GM19043 (cell line): ENCODE measurements at regions not wholly inside any gene's neighbourhood (a gene's known extent, or its start where the extent isn't known, plus 50 kb on each side); places are given as distances from the start of the nearest gene placed in this dataset.

ENCODE experiments used
- ATAC-seq: cut with Tn5 transposase; IDR thresholded peaks from one replicate; pipeline ENCODE4 v1.9.1; 2021; ENCODE audit warnings: low read depth; ENCODE audit not compliant: unreplicated experiment

DNA sequence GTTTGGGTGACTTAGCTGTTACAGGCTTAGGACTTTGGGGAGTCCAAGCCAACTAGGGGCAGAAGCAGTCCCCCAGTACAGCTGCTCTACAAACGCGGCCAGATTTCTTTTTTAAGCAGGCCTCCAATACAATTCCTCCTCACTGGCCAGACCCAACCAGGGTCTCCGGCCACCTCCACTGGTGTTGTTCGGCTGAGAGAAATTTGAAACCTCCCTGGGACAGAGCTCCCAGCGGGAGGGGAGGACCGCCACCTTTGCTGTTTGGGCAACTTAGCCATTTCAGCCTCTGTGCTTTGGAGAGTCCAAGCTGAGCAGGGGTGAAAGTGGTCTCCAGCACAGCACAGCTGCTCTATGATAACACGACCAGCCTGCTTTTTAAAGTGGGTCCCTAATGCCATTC is 59.4 kb upstream of the KHDRBS2 start:
- no peak for ATAC-seq

DNA sequence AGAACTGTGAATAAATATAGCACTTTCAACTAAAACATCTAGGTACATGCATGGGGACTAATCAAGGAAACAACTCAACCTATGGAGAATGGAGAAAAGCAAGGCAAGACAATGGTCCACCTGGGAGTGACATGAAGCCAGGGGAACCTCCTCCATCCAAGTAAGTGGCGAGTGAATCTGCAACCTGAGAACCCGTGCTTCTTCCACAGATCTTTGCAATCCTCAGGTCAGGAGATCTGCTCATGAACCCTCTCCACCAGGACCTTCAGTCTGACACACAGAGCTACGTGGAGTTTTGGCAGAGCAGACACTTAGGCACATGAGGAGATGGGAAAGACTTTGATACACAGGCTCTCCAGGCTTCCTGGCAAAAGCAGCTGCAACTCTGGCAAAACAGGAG is 58.8 kb upstream of the KHDRBS2 start:
- ATAC-seq: no peak

- no peak for ATAC-seq
These were observed 52.5 kb upstream of the KHDRBS2 start for GRCh38 chr6:62338477-62338876.
